ENCODE measurements at regions not wholly inside any gene's neighbourhood (a gene's known extent, or its start where the extent isn't known, plus 50 kb on each side); places are given as distances from the start of the nearest gene placed in this dataset.

DNA sequence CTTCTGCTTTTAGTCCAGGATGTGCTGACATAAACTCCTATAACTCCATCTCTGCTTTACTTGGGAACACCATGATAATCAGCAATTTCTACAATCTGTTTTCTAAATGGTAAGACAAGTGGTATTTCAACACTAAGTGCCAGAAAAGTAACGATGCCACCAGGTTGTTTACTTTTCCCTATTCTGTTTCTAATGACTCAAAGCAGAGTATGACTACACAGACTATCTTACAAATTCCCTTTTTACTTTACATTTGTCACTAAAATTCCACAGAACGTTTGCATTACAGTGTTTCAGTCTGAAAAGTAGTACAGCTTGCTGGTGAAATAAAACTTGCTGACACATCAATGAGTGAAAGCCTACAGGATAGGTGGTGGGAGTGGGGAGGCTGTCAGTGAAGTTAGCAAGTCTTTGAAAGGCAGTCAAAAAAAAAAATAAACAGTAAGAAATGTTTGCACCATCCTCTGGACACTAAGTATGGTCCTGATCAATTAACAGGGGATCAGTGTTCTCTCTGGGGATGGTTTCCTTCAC is 186.5 kb downstream of the LURAP1L start:
- no peak overlapping the region for H3K4me3 Mint-ChIP-seq
- no peaks in the 10 kb centered on the region for H3K9me3 Mint-ChIP-seq
- TF ChIP-seq, protein P1, sequence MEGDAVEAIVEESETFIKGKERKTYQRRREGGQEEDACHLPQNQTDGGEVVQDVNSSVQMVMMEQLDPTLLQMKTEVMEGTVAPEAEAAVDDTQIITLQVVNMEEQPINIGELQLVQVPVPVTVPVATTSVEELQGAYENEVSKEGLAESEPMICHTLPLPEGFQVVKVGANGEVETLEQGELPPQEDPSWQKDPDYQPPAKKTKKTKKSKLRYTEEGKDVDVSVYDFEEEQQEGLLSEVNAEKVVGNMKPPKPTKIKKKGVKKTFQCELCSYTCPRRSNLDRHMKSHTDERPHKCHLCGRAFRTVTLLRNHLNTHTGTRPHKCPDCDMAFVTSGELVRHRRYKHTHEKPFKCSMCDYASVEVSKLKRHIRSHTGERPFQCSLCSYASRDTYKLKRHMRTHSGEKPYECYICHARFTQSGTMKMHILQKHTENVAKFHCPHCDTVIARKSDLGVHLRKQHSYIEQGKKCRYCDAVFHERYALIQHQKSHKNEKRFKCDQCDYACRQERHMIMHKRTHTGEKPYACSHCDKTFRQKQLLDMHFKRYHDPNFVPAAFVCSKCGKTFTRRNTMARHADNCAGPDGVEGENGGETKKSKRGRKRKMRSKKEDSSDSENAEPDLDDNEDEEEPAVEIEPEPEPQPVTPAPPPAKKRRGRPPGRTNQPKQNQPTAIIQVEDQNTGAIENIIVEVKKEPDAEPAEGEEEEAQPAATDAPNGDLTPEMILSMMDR (IDR thresholded peaks at IDR 0.05) = no peak
- H3K36me3 Mint-ChIP-seq (ENCODE audit: low read depth) = no peaks in the 10 kb centered on the region
- no peak overlapping the region for H3K27ac Mint-ChIP-seq
- H3K27me3 Mint-ChIP-seq (ENCODE audit: insufficient read depth) = no peaks in the 10 kb centered on the region
- no peaks in the 10 kb centered on the region for H3K4me1 Mint-ChIP-seq (ENCODE audit: low read depth)
- no peak for DNase-seq

DNA sequence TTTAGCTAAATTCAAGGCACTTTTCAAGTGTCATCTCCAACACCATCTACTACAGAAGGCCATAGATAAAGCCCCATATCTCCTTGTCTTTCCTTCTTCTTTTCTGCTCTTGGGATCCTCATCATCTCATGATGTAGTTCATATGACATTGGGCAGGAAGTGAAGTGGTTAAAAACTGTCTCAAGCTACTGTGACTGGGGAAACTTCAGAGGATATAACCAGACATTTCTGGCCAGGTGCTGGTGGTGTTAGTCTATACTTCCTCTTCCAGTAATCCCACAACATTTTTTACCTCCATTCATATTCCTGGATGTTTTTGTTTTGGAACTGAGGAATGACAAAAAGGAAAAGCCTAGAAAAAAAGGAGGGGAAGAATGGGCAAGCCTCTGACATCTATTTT is 188.7 kb downstream of the LURAP1L start:
- Mint-ChIP-seq H3K27me3 (ENCODE audit: insufficient read depth) (no peaks in the 10 kb centered on the region), H3K4me1 (ENCODE audit: low read depth) (no peaks in the 10 kb centered on the region), H3K4me3 (no peak overlapping the region), H3K27ac (no peak overlapping the region), H3K9me3 (no peaks in the 10 kb centered on the region), H3K36me3 (ENCODE audit: low read depth) (no peaks in the 10 kb centered on the region)
- DNase-seq = no peak
- TF ChIP-seq, protein P1 (IDR thresholded peaks at IDR 0.05) = no peak

GRCh38 chr9:12964271-12964670 is 189.5 kb downstream of the LURAP1L start:
- Mint-ChIP-seq H3K27ac (no peak overlapping the region), H3K27me3 (ENCODE audit: insufficient read depth) (no peaks in the 10 kb centered on the region), H3K36me3 (ENCODE audit: low read depth) (no peaks in the 10 kb centered on the region), H3K4me1 (ENCODE audit: low read depth) (no peaks in the 10 kb centered on the region), H3K4me3 (no peak overlapping the region), H3K9me3 (no peaks in the 10 kb centered on the region)
- TF ChIP-seq, protein P1 (IDR thresholded peaks at IDR 0.05) = no peak
- no peak for DNase-seq

GRCh38 chr9:12965303-12965702 is 190.5 kb downstream of the LURAP1L start:
- Mint-ChIP-seq H3K27ac (no peak overlapping the region), H3K4me1 (ENCODE audit: low read depth) (no peaks in the 10 kb centered on the region), H3K9me3 (no peaks in the 10 kb centered on the region), H3K27me3 (ENCODE audit: insufficient read depth) (no peaks in the 10 kb centered on the region), H3K4me3 (no peak overlapping the region), H3K36me3 (ENCODE audit: low read depth) (no peaks in the 10 kb centered on the region)
- no peak for DNase-seq
- TF ChIP-seq, protein P1 (IDR thresholded peaks at IDR 0.05) = no peak

DNA sequence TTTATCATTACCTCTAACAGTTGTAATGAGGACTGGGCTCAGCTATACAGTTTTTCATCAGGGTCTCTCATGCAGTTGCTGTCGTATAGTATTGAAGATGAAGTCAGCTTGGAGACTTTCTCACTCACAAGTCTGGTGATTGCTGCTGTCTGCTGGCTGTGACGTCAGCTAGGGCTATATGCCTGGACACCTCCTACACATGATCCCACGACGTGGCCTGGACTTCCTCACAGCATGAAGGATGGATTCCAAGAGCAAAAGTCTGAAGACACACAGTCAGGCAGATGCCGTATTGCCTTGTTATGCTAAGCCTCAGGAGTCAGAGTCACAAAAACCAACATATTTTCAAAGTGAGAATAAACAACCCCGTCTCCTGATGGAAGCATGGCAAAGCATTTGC is 193.3 kb downstream of the LURAP1L start:
- Mint-ChIP-seq H3K4me1 (ENCODE audit: low read depth) (no peaks in the 10 kb centered on the region), H3K9me3 (no peaks in the 10 kb centered on the region), H3K36me3 (ENCODE audit: low read depth) (no peaks in the 10 kb centered on the region), H3K27ac (no peak overlapping the region), H3K27me3 (ENCODE audit: insufficient read depth) (no peaks in the 10 kb centered on the region), H3K4me3 (no peak overlapping the region)
- TF ChIP-seq, protein P1 (IDR thresholded peaks at IDR 0.05) = no peak
- DNase-seq = no peak

Measured in HFFc6 (cell line).